ENCODE measurements at regions not wholly inside any gene's neighbourhood (a gene's known extent, or its start where the extent isn't known, plus 50 kb on each side); places are given as distances from the start of the nearest gene placed in this dataset.

DNA sequence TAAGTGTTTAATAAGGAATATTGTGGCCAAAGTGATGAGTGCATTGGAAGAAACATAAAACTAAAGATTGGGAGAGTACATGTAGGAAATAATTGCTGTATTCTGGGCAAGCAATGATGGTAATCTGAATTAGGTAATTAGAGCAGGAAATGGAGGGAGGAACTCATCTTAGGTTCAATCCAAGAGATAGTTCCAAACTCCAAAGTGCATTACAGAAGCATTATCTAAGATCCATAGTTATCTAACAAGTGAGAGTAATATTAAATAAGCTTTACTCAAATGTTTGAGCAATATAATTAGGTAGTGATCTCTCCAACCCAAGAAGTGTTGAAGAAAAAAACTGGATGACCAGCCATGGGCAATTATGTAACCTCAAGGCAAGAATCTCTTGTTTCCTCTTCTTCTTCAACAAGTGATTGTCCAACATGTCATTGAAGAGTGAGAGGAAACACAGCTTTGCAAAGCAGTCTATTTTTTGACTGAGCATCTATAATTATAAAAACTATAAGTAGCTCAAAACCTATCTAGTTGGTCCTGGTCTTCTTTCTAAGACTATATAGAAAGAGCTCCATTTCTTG is 181.2 kb upstream of the TNFAIP3 start:
- no peak for DNase-seq (ENCODE audit: low spot score in 2 of 2)
- no peaks in the 10 kb centered on the region for H3K36me3 ChIP-seq
- no peak overlapping the region for H3K4me3 ChIP-seq
- H3K27ac ChIP-seq, result no peak overlapping the region
- TF ChIP-seq EP300 (IDR thresholded peaks at IDR 0.05) (no peak), POLR2A (IDR thresholded peaks at IDR 0.05) (no peak), POLR2AphosphoS5 (IDR thresholded peaks at IDR 0.05) (no peak)
- TF ChIP-seq, protein P1, sequence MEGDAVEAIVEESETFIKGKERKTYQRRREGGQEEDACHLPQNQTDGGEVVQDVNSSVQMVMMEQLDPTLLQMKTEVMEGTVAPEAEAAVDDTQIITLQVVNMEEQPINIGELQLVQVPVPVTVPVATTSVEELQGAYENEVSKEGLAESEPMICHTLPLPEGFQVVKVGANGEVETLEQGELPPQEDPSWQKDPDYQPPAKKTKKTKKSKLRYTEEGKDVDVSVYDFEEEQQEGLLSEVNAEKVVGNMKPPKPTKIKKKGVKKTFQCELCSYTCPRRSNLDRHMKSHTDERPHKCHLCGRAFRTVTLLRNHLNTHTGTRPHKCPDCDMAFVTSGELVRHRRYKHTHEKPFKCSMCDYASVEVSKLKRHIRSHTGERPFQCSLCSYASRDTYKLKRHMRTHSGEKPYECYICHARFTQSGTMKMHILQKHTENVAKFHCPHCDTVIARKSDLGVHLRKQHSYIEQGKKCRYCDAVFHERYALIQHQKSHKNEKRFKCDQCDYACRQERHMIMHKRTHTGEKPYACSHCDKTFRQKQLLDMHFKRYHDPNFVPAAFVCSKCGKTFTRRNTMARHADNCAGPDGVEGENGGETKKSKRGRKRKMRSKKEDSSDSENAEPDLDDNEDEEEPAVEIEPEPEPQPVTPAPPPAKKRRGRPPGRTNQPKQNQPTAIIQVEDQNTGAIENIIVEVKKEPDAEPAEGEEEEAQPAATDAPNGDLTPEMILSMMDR (IDR thresholded peaks at IDR 0.05), result no peak
- H3K9me3 ChIP-seq, result no peaks in the 10 kb centered on the region
- no peaks in the 10 kb centered on the region for H3K27me3 ChIP-seq
- H3K4me1 ChIP-seq, result no peaks in the 10 kb centered on the region

DNA sequence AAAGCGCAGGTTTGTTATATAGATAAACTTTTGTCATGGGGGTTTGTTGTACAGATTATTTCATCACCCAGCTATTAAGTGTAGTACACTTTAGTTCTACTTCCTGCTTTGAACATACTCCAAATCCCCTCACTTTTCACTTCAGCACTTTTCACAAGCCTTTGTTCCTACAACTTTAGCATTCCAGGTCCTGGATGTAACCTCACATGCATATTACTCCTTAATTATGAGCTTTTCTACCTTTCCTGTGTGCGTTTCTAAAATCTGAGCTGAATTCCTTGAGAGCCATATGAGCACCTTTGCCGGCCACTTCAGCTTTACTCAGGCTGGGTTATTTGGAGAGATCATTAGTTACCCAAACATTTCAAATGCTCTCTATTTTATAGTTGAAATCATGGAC is 179.2 kb upstream of the TNFAIP3 start:
- TF ChIP-seq POLR2A (IDR thresholded peaks at IDR 0.05) (no peak), EP300 (IDR thresholded peaks at IDR 0.05) (no peak), POLR2AphosphoS5 (IDR thresholded peaks at IDR 0.05) (no peak)
- TF ChIP-seq, protein P1 (IDR thresholded peaks at IDR 0.05), result no peak
- no peaks in the 10 kb centered on the region for H3K4me1 ChIP-seq
- no peaks in the 10 kb centered on the region for H3K36me3 ChIP-seq
- H3K27ac ChIP-seq, result no peak overlapping the region
- H3K27me3 ChIP-seq, result no peaks in the 10 kb centered on the region
- WGBS, result 93% methylated on average over 3 of the region's 3 CpGs
- H3K9me3 ChIP-seq, result no peaks in the 10 kb centered on the region
- no peak for DNase-seq (ENCODE audit: low spot score in 2 of 2)
- no peak overlapping the region for H3K4me3 ChIP-seq

- no peak for DNase-seq (ENCODE audit: low spot score in 2 of 2)
- no peak overlapping the region for H3K27ac ChIP-seq
- H3K36me3 ChIP-seq, result no peaks in the 10 kb centered on the region
- H3K27me3 ChIP-seq, result no peaks in the 10 kb centered on the region
- no peak overlapping the region for H3K4me3 ChIP-seq
- TF ChIP-seq POLR2AphosphoS5 (IDR thresholded peaks at IDR 0.05) (no peak), POLR2A (IDR thresholded peaks at IDR 0.05) (no peak), EP300 (IDR thresholded peaks at IDR 0.05) (no peak)
- TF ChIP-seq, protein P1 (IDR thresholded peaks at IDR 0.05), result no peak
- no peaks in the 10 kb centered on the region for H3K9me3 ChIP-seq
- H3K4me1 ChIP-seq, result no peaks in the 10 kb centered on the region
Measured at GRCh38 chr6:137688230-137688971, 178.7 kb upstream of the TNFAIP3 start.

GRCh38 chr6:137689377-137689776 is 177.7 kb upstream of the TNFAIP3 start:
- Histone ChIP-seq H3K27me3 (no peaks in the 10 kb centered on the region), H3K27ac (no peak overlapping the region), H3K36me3 (no peaks in the 10 kb centered on the region), H3K4me1 (no peaks in the 10 kb centered on the region), H3K4me3 (no peak overlapping the region), H3K9me3 (no peaks in the 10 kb centered on the region)
- TF ChIP-seq EP300 (IDR thresholded peaks at IDR 0.05) (no peak), POLR2AphosphoS5 (IDR thresholded peaks at IDR 0.05) (no peak), POLR2A (IDR thresholded peaks at IDR 0.05) (no peak)
- TF ChIP-seq, protein P1 (IDR thresholded peaks at IDR 0.05), result no peak
- 74% methylated on average over 4 of the region's 4 CpGs for WGBS
- DNase-seq (ENCODE audit: low spot score in 2 of 2), result no peak

DNA sequence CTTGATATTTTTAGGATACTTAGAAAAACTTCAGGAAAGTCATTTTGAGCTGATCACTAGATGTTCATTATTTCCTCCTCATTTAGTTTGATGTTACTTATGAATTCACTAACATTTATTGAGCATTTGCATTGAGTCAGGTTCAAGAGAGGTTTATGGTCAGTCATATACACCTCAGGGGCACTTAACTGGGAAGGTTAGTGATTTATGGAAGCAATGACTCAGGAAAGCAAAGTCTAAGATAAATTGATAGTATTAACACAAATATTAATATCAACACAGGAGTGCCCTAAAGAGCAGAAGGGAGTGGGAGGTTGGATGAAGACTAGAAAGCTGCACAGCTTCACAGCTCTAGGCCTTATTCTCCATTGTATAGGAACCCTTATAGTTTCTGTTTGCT is 177.0 kb upstream of the TNFAIP3 start:
- H3K27me3 ChIP-seq, result no peaks in the 10 kb centered on the region
- H3K9me3 ChIP-seq, result no peaks in the 10 kb centered on the region
- H3K27ac ChIP-seq, result no peak overlapping the region
- H3K4me1 ChIP-seq, result no peaks in the 10 kb centered on the region
- no peaks in the 10 kb centered on the region for H3K36me3 ChIP-seq
- no peak overlapping the region for H3K4me3 ChIP-seq
- TF ChIP-seq POLR2AphosphoS5 (IDR thresholded peaks at IDR 0.05), result no peak
- TF ChIP-seq EP300 (IDR thresholded peaks at IDR 0.05), result no peak
- no peak for TF ChIP-seq POLR2A (IDR thresholded peaks at IDR 0.05)
- TF ChIP-seq, protein P1 (IDR thresholded peaks at IDR 0.05), result no peak
- no peak for DNase-seq (ENCODE audit: low spot score in 2 of 2)
